ENCODE measurements at regions not wholly inside any gene's neighbourhood (a gene's known extent, or its start where the extent isn't known, plus 50 kb on each side); places are given as distances from the start of the nearest gene placed in this dataset.

DNA sequence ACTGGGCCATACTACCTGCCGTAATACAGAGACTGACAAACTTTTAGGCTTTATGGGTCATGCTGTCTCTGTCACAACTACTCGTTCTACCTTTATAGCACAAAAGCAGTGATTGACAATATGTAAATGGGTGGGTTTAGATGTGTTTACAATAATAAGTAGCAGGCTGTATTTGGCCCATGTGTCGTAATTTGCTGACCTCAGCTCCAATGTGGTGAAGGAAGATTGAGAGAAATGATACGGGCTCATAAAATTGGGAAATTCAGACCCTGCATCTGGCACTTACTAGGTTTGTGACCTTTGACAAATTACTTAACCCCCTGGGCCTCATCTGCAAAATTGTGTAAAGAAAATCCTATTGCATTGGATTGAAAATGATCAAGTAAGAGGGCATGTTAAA lies 150.8 kb upstream of the NPSR1 start:
- Mint-ChIP-seq H3K4me3 (no peak overlapping the region), H3K4me1 (no peaks in the 10 kb centered on the region; the same call in 2 of the 3 replicates), H3K27ac (no peak overlapping the region), H3K27me3 (ENCODE audit: insufficient read depth, low read depth, poor library complexity) (no peaks in the 10 kb centered on the region), H3K9me3 (peaks cover 9% of the 10 kb centered on the region), H3K36me3 (ENCODE audit: low read depth) (peaks cover 9% of the 10 kb centered on the region; the same call in 1 of the 3 replicates)
- Histone ChIP-seq H3F3A (replicated peaks; ENCODE audit: low read depth) (no peaks in the 10 kb centered on the region), H3K9me2 (ENCODE audit: insufficient read depth) (peaks cover 2% of the 10 kb centered on the region; the same call in 1 of the 2 replicates), H4K20me1 (replicated peaks; ENCODE audit: insufficient read depth) (no peaks in the 10 kb centered on the region; the same call in 1 of the 2 replicates), H3K27me3 (ENCODE audit: insufficient read depth) (no peaks in the 10 kb centered on the region), H3K4me2 (no peak overlapping the region), H2AFZ (no peak overlapping the region), H3K4me1 (ENCODE audit: insufficient read depth) (no peaks in the 10 kb centered on the region), H3K4me3 (no peak overlapping the region), H3K27ac (ENCODE audit: low read depth) (no peak overlapping the region), H3K79me2 (replicated peaks; ENCODE audit: insufficient read depth) (no peaks in the 10 kb centered on the region), H3K36me3 (ENCODE audit: insufficient read depth) (no peaks in the 10 kb centered on the region)
- DNase-seq (ENCODE audit: low spot score) (no peak), ATAC-seq (no peak)
- no peak for TF ChIP-seq EZH2phosphoT487 (IDR thresholded peaks at IDR 0.05; ENCODE audit: unreplicated experiment)
- TF ChIP-seq ZNF114 (CRISPR knock-in tag; IDR thresholded peaks at IDR 0.05) = no peak
- no peak for TF ChIP-seq CTCF (conservative IDR thresholded peaks at IDR 0.05; ENCODE audit: low read depth in 2 of 2)
- TF ChIP-seq CREB1 (CRISPR knock-in tag; IDR thresholded peaks at IDR 0.05; ENCODE audit: low read depth) = no peak
- TF ChIP-seq ZNF331 (CRISPR knock-in tag; IDR thresholded peaks at IDR 0.05; ENCODE audit: low read depth) = no peak
- TF ChIP-seq ETS1 (IDR thresholded peaks at IDR 0.05) = no peak
- no peak for TF ChIP-seq JUNB (IDR thresholded peaks at IDR 0.05; ENCODE audit: unreplicated experiment)
- no peak for TF ChIP-seq POLR2AphosphoS5 (IDR thresholded peaks at IDR 0.05; ENCODE audit: low read depth)
- TF ChIP-seq ZNF462 (CRISPR knock-in tag; IDR thresholded peaks at IDR 0.05) = no peak
- no peak for TF ChIP-seq STAT1 (IDR thresholded peaks at IDR 0.05; ENCODE audit: unreplicated experiment)
- TF ChIP-seq NANOG (IDR thresholded peaks at IDR 0.05; ENCODE audit: borderline replicate concordance) = no peak
- TF ChIP-seq, protein P1, sequence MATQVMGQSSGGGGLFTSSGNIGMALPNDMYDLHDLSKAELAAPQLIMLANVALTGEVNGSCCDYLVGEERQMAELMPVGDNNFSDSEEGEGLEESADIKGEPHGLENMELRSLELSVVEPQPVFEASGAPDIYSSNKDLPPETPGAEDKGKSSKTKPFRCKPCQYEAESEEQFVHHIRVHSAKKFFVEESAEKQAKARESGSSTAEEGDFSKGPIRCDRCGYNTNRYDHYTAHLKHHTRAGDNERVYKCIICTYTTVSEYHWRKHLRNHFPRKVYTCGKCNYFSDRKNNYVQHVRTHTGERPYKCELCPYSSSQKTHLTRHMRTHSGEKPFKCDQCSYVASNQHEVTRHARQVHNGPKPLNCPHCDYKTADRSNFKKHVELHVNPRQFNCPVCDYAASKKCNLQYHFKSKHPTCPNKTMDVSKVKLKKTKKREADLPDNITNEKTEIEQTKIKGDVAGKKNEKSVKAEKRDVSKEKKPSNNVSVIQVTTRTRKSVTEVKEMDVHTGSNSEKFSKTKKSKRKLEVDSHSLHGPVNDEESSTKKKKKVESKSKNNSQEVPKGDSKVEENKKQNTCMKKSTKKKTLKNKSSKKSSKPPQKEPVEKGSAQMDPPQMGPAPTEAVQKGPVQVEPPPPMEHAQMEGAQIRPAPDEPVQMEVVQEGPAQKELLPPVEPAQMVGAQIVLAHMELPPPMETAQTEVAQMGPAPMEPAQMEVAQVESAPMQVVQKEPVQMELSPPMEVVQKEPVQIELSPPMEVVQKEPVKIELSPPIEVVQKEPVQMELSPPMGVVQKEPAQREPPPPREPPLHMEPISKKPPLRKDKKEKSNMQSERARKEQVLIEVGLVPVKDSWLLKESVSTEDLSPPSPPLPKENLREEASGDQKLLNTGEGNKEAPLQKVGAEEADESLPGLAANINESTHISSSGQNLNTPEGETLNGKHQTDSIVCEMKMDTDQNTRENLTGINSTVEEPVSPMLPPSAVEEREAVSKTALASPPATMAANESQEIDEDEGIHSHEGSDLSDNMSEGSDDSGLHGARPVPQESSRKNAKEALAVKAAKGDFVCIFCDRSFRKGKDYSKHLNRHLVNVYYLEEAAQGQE (IDR thresholded peaks at IDR 0.05; ENCODE audit: unreplicated experiment) = no peak
- no peak for TF ChIP-seq EZH2 (IDR thresholded peaks at IDR 0.05; ENCODE audit: low read depth, unreplicated experiment)

Measured in GM23338 (cell line).